MCF 10A (cell line): ENCODE measurements at regions not wholly inside any gene's neighbourhood (a gene's known extent, or its start where the extent isn't known, plus 50 kb on each side); places are given as distances from the start of the nearest gene placed in this dataset.

Source experiments
- BruUV-seq: library from RNA; stranded (reverse); fragments of 400-500 nt; replicated peaks from 2 replicates; lab custom pipeline; 2021; lab: Mats Ljungman, UMichigan
- CTCF ChIA-PET: fragments of 300-600 bp; sonication (Branson Sonifier 250); formaldehyde crosslinking; extraction: SDS; loops from one replicate; lab custom pipeline; 2021; ENCODE audit warnings: antibody characterized with exemption, inconsistent platforms; lab: Yijun Ruan, JAX
- POLR2A ChIA-PET: fragments of 300-600, 350-650 bp; sonication (Branson Sonifier 250); formaldehyde crosslinking; extraction: SDS; loops from one replicate; lab custom pipeline; 2020; ENCODE audit warnings: antibody characterized with exemption, inconsistent platforms; lab: Yijun Ruan, JAX
- DNase-seq: peaks from one replicate; pipeline ENCODE4 v3.0.0-alpha.2; 2018; ENCODE audit not compliant: unreplicated experiment
- H3K27ac Mint-ChIP-seq: one replicate; pipeline ENCODE4 v1.8.0; 2022; ENCODE audit warnings: mild to moderate bottlenecking, low read depth, mixed read lengths; ENCODE audit not compliant: unreplicated experiment
- H3K27me3 Mint-ChIP-seq: one replicate; pipeline ENCODE4 v1.8.0; 2022; ENCODE audit warnings: mixed read lengths; ENCODE audit not compliant: insufficient read depth, unreplicated experiment
- H3K36me3 Mint-ChIP-seq: one replicate; pipeline ENCODE4 v1.8.0; 2022; ENCODE audit warnings: mild to moderate bottlenecking, moderate library complexity, mixed read lengths; ENCODE audit not compliant: insufficient read depth, unreplicated experiment
- H3K4me1 Mint-ChIP-seq: one replicate; pipeline ENCODE4 v1.8.0; 2022; ENCODE audit warnings: mixed read lengths; ENCODE audit not compliant: insufficient read depth, unreplicated experiment
- H3K4me3 Mint-ChIP-seq: one replicate; pipeline ENCODE4 v1.8.0; 2022; ENCODE audit warnings: mild to moderate bottlenecking, moderate library complexity, mixed read lengths; ENCODE audit not compliant: unreplicated experiment
- H3K9me3 Mint-ChIP-seq: one replicate; pipeline ENCODE4 v1.8.0; 2022; ENCODE audit warnings: mixed read lengths; ENCODE audit not compliant: unreplicated experiment
- intact Hi-C: fragments of 100-400 bp; cut with micrococcal nuclease; formaldehyde crosslinking; loops from 2 replicates; pipeline ENCODE4 v1.14.1; 2022
- TF ChIP-seq, protein P1 (sequence below): fragments of 200-600 bp; IDR thresholded peaks from one replicate; pipeline ENCODE4 v1.8.0; 2022; ENCODE audit warnings: antibody characterized with exemption, mild to moderate bottlenecking; ENCODE audit not compliant: unreplicated experiment

DNA sequence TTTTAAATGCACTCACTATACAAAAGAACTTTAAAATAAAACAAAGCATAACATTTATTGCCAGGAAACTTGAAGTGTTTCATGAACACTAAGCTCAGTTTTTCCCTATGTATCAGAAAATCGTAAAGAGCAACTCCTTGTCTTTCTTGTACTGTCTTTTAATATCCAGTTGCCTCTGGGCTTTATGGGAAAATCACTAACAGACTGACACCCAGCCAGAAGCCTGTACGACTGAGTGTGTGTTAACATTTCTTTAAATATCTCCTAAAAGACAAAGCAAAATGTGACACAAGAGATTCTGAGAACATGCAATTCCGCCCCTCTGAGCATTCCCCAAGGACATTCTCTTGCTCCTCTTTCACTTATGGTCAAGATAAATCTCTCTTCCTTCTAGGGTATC, 347.5 kb upstream of the DPYD start:
- H3K4me1 Mint-ChIP-seq = peaks cover 4% of the 10 kb centered on the region
- H3K4me3 Mint-ChIP-seq = no peak overlapping the region
- H3K27me3 Mint-ChIP-seq = no peaks in the 10 kb centered on the region
- H3K9me3 Mint-ChIP-seq = no peaks in the 10 kb centered on the region
- POLR2A ChIA-PET = interaction anchor here (0.7 to 1.2 kb wide), 2 partner anchors 10 to 982 kb away, joined by 3 to 4 read pairs; no protein-coding TSS in a partner anchor
- CTCF ChIA-PET = no interaction called here
- no peaks in the 10 kb centered on the region for H3K36me3 Mint-ChIP-seq
- TF ChIP-seq, protein P1, sequence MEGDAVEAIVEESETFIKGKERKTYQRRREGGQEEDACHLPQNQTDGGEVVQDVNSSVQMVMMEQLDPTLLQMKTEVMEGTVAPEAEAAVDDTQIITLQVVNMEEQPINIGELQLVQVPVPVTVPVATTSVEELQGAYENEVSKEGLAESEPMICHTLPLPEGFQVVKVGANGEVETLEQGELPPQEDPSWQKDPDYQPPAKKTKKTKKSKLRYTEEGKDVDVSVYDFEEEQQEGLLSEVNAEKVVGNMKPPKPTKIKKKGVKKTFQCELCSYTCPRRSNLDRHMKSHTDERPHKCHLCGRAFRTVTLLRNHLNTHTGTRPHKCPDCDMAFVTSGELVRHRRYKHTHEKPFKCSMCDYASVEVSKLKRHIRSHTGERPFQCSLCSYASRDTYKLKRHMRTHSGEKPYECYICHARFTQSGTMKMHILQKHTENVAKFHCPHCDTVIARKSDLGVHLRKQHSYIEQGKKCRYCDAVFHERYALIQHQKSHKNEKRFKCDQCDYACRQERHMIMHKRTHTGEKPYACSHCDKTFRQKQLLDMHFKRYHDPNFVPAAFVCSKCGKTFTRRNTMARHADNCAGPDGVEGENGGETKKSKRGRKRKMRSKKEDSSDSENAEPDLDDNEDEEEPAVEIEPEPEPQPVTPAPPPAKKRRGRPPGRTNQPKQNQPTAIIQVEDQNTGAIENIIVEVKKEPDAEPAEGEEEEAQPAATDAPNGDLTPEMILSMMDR = no peak
- BruUV-seq = no TSS peak
- no peak for DNase-seq
- no peak overlapping the region for H3K27ac Mint-ChIP-seq
- intact Hi-C loops = no loop called here

DNA sequence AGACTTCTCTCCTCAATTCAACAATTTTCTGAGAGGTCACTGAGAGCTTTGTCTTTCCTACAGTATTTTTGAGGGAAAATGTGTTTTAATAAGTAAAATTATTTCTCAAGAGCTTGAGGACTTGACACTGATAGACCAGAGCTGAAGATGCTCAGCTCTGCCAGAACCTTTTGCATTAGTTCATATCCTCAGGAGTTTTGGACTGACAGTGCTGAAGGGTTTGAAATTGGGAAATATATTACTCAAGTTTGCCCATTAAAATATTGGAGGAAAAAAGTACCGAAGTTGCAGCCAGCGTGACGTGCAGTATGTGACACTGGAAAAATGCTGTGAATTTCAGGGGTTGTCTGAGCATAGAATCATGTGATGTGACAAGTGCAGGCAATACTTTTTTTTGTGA, 346.6 kb upstream of the DPYD start:
- Mint-ChIP-seq H3K4me3 (no peak overlapping the region), H3K27me3 (no peaks in the 10 kb centered on the region), H3K27ac (no peak overlapping the region), H3K9me3 (no peaks in the 10 kb centered on the region), H3K4me1 (peaks cover 7% of the 10 kb centered on the region), H3K36me3 (no peaks in the 10 kb centered on the region)
- intact Hi-C loops = no loop called here
- TF ChIP-seq, protein P1 = no peak
- no peak for DNase-seq
- POLR2A ChIA-PET = interaction anchor here (1.2 kb wide), 1 partner anchor 9 kb away, joined by 4 read pairs; no protein-coding TSS in a partner anchor
- CTCF ChIA-PET = interaction anchor here (0.9 kb wide), 1 partner anchor 15 kb away, joined by 4 read pairs; no protein-coding TSS in a partner anchor
- no TSS peak for BruUV-seq

DNA sequence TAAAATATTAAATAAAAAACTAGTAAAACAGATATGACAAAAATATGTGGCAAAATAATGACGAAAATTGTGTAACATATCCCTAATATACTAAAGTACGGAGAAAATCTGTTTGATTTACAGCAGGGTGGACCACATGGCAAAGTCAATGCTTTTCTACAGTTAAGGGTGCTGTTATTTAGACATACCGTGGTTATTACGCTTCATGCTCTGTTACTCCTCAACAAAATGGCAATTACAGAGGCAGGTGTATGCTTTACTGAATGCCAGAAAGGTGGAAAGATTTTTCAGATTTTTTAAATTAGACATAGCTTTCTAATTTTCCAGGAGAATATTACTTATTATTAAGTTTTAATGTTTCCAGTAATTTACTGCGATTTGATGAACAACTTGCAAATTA, 343.9 kb upstream of the DPYD start:
- BruUV-seq = no TSS peak
- ChIA-PET POLR2A (interaction anchor here (1.8 to 2.0 kb wide), 2 partner anchors 25 to 59 kb away, joined by 4 to 6 read pairs; no protein-coding TSS in a partner anchor), CTCF (interaction anchor here (0.5 to 1.6 kb wide), 5 partner anchors 10 to 711 kb away, joined by 3 to 4 read pairs (median 3); no protein-coding TSS in a partner anchor)
- Mint-ChIP-seq H3K27ac (no peak overlapping the region), H3K9me3 (no peaks in the 10 kb centered on the region), H3K36me3 (peaks cover 7% of the 10 kb centered on the region), H3K4me3 (no peak overlapping the region), H3K27me3 (no peaks in the 10 kb centered on the region), H3K4me1 (peaks cover 7% of the 10 kb centered on the region)
- DNase-seq = no peak
- intact Hi-C loops = no loop called here
- TF ChIP-seq, protein P1 = no peak

DNA sequence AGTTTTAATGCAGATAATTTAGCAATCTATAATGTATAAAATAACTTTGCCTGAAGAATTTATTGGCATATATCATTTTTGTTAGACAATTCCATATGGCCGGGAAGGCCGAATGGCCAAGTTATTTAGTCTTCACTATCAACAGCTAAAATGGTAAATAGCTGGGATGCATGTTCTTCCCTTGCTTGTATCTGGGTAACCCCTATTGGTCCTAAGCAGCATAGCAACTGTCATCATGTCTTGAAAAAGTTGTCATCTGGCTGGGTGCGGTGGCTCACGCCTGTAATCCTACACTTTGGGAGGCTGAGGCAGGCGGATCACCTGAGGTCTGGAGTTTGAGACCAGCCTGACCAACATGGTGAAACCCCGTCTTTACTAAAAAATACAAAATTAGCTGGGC, 340.0 kb upstream of the DPYD start:
- no peak for DNase-seq
- H3K4me3 Mint-ChIP-seq = no peak overlapping the region
- no peaks in the 10 kb centered on the region for H3K27me3 Mint-ChIP-seq
- ChIA-PET POLR2A (no interaction called here), CTCF (interaction anchor here (1.0 kb wide), 1 partner anchor 207 kb away, joined by 3 read pairs; no protein-coding TSS in a partner anchor)
- H3K9me3 Mint-ChIP-seq = no peaks in the 10 kb centered on the region
- H3K27ac Mint-ChIP-seq = no peak overlapping the region
- no TSS peak for BruUV-seq
- intact Hi-C loops = no loop called here
- H3K36me3 Mint-ChIP-seq = peaks cover 7% of the 10 kb centered on the region
- H3K4me1 Mint-ChIP-seq = peaks cover 7% of the 10 kb centered on the region
- TF ChIP-seq, protein P1 = no peak
